ENCODE measurements at regions not wholly inside any gene's neighbourhood (a gene's known extent, or its start where the extent isn't known, plus 50 kb on each side); places are given as distances from the start of the nearest gene placed in this dataset.
"Not testable (repeated sequence)": the region's sequence is repeated elsewhere in the genome, so short reads cannot be mapped to it uniquely, and the experiment has no call there.

DNA sequence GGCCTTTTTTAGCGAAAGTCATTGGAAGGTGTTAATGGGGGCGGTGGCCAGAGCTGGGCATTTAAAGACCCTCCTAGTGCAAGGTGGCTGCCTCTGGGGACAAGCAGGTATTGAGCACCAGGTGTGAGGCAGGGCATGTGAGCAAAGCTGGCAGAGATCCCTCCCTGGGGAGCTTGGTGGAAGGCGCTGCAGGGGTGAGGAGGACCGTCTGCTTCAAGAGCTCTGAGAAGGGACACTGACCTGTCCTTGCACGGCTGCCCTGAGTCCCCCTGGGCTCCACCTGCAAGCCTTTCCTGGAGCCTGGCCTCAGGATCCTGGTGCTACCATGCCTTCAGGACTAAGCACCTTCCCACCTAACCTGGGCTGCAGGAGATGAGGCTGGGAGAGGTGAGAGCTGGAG lies 127.0 kb upstream of the CIBAR2 start:
- DNase-seq (ENCODE audit: low spot score) = no peak

DNA sequence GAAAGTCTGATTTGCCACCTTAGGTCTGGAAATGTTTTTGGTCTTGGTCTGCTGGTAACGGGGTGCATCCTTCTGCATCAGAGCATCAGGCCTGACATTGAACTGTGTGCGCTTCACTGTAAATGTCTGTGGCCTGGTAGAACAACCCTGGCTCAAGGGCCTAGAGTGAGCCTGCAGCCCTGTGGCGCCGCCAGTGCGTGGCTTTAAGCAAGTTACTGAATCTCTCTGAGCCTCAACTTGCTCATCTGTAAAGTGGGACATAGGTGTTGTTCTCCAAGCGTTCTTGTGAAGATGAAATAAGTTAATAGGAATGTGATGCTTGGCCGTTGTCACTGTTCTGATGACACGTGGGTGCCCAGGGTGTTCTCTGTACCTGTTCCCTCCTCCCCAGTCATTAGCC lies 127.6 kb upstream of the CIBAR2 start:
- no peak for DNase-seq (ENCODE audit: low spot score)

DNA sequence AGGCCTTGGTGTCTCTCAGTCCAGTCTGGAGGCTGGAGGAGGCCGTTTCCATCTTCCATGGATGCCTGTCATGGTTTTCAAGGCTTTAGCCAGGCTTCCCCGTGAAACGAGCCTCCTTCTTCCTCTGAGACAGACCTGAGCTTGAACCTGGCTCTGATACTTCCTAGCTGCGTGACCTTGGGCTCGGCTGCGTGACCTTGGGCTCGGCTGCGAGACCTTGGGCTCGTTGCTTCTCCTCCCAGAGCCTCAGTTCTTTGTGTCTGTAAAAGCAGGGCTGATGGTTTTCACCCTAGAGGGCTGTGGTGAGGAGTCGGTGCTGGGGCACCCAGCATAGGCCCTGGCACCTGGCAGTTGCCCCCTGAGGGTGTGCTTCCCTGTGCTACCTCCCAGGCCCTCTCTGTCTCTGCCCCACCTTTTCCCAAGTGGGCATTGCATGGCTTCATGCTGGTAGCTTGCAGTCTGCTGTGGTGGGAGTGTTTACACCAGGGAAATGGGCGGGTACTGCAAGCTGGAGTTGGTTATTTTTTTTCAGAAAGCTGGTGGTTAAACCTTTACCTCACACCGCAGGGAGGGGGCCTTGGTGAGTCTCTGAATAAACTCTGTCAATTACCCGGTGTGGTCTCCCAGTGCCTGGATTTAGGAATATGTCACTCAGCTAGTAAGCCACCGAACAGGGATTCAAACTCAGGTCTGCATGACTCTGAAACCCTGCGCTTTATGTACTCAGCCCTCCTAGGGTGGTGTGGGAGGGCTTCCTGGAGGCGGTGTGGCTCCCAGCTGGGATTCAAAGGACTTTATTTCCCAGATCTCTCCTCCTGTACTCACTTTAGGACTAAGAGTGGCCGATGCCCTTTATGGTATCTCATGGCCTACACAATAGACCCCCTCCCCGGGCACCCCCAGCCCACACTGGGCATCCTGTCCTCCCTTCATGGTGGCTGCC lies 129.0 kb upstream of the CIBAR2 start:
- no peak for DNase-seq (ENCODE audit: low spot score)

DNA sequence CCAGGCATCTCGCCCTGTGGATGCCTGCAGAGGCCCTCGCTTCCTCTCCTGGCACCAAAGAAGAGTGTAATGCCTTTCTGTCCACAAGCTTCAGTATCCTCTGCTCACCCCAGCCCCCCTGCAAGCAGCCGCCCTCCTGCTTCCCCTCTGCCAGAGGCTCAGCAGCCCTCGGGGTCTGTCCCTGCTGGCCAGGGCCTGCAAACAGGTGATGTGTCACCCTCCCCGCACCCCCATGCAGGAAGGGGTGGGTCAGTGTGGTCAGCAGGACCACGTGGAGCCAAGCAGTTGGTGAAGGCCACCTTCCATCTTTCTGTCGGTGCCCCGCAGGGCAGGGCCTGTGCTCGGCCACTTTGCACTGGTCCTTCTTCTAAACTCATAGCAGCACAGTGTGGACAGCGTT lies 129.9 kb upstream of the CIBAR2 start:
- no peak for DNase-seq (ENCODE audit: low spot score)

DNA sequence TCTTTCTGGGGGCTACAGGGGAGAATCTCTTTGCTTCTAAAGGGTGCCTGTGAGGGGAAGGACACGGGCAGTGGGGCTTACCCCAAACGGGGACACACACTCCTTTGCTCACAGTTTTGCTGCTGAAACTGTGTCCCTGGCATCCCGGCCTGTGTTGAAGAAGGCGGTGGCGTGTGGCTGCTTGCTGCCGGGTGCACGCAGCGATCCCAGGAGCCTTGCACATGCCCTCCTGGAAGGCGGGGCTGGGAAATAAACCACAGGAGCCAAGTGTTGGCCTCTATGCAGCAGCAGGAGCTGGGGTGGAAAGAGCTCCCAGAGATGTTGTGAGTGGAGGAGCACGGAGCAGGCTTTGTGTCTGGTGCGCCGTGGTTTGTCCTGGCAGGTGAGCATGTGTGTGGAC lies 131.0 kb upstream of the CIBAR2 start:
- DNase-seq (ENCODE audit: low spot score) = no peak

DNA sequence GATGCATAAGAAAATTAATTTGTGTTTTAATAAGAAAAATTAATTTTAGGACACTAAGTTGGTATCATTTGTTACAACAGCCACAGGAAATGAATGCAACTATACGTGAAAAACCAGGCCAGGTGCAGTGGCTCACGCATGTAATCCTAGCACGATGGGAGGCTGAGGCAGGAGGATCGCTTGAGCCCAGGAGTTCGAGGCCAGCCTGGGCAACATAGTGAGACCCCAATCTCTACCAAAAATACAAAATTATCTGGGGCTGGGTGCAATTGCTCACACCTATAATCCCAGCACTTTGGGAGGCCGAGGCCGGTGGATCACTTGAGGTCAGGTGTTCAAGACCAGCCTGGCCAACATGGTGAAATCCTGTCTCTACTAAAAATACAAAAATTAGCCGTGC lies 132.2 kb upstream of the CIBAR2 start:
- not testable (repeated sequence) for DNase-seq (ENCODE audit: low spot score)

DNA sequence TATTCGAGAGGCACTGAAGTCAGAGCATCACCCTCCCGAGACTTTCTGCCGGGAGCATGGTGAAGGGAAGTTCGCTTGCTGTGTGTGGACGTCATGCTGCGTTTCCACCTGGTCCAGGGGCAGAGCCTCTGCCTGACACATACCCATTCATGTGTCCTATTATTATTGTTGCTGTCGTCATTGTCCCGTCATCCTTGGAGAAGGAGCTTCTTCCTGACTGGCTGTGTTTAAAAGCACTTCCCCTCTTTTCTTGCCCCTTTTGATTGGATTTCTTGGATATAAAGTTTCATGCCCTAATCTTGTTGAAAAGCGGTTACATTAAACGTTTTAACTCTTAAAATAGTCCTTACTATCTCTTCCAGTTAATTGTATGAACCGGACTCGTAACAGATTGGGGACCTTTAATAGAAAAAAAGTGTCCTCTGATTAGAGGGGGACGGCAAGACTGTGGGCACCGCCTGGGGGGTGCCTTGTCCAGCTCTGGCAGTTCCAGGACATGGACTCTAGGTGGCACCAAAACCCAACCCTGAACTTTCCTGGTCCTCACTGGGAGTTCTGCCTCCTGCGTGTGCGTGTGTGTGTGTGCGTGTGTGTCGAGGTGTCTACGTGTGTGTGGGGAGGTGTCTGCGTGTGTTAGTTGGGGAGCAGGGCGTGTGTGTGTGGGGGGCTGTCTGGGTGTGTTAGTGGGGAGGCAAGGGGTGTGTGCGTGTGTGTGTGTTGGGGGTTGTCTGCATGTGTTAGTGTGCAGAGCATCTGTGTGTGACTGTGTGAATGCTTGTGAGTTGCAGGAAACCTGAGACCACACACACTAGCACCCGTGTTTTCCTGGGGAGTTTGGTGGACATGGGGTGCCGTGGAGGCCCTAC lies 133.3 kb upstream of the CIBAR2 start:
- DNase-seq (ENCODE audit: low spot score) = peak; percentile 88

DNA sequence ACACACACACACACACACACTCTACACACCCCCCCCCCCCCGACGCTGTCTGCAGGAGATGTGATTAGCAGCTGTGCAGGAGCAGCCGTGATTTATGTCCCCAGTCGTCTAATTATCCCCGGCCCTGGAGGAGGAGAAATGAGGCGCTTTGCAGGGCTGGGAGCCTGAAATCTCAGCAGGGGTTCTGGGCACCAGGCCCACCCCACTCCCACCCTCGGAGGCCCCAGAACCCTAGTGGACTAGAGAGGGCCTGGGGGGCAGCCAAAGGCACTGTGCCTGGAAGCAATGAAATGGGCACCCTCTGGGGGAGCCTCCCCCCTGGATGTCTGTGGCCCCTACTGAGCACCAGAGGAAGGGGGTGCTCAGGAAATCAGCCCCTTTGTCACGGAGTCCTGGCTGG lies 134.2 kb upstream of the CIBAR2 start:
- no peak for DNase-seq (ENCODE audit: low spot score)

DNA sequence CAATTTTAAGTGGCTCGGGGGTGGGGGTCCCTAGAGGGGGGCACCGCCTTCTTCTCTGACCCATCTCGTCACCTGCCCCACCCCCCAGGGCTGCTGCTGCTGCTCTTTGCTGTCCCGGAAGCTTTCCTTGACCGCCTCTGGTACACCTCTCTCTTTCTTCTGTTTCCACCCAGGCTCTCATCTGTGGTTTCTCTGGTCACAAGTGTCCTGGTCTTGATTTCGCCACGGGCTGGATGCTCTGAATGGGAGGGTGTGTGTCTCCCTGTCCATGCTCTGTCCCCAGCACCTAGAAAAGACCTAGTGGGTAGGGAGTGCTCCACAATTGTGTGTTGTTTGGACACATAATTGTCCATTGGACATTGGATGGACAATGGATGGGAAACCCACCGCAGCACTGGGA lies 134.7 kb upstream of the CIBAR2 start:
- no peak for DNase-seq (ENCODE audit: low spot score)

DNA sequence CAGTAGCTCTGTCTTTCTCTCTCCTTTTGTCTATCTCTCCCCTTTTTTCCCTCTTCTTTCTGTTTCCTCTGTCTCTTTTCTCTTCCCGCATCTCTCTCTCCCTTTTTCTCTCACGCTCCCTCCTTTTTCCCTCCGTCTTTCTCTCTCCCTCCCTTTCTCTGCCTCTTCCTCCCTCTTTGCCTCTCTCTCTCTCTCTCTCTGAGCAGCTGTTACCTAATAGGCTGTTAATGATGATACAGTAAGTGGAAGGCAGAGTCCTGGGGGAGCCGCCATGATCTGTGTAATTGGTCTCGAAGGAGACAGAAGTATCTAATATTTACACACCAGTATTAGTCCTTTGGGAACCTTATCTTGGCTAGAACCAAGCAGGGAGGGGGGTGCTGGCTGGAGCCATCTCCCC lies 136.1 kb upstream of the CIBAR2 start:
- DNase-seq (ENCODE audit: low spot score) = no peak

DNA sequence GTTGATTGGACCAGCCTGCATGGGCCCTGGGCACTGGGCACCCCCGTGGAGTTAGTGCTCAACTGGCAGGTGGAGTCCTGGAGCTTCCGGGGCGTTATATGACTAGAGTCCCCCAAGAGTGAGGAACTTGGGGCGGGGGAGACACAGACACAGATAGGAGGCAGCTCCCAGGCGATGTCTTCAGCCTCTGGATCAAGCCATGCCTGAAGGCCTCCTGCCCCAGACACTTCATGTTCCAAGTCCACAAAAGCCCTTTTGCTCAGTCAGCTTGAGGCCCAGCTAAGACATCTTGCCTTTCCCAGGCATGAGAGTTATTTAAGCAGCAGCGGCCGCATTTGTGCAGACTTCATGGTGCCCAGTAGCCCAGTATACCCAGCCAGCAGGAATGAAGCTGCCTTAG lies 136.6 kb upstream of the CIBAR2 start:
- DNase-seq (ENCODE audit: low spot score) = no peak

DNA sequence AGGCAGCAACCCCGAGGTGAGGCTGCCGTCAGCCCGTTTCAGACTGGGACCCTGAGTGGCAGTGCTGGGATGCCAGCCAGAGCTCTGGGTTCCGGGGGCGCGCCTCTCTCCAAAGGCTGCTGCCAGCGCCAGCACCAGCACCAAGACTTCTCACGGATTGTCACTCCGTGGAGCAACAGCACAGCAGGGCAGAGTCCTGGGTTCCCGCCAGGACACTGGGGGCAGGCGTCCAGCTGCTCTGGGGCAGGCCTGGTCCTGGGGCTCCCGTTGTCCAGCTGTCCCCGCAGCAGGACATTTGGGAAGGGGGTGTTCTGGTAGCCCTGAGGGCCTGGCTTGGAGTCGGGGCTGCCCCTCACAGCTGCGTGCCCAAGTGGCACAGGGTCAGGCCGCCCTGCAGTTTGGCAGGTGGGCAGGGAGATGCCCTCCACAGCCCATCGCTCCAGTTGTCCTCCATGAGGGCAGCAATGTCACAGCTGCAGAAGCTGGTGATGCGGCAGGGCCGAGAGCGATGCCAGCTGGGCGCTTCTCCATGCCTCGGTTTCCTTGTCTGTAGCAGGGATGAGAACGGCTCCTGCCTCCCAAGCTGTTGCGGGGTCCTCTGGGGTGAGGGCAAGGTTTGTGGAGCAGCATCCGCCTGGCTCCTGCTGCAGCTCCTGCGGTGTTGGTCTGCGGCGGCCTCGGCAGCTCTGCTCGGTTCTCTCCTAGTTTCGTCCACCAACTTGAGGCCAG lies 137.3 kb upstream of the CIBAR2 start:
- DNase-seq (ENCODE audit: low spot score) = no peak

DNA sequence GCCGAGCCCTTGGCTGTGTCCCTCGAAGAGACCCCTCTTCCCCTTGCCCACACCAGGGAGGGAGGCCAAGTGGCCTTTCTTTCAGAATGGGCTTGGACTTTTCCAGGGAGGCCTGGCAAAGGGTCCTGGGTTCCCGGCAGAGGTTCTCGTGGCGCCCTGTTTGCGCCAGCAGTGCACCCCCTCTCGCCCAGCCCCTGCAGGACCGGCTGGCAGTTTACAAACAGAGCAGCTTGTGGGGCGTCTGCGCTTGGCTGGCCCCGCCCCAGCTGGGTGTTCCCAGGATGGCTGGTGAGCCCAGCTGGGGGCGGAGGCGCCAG lies 137.8 kb upstream of the CIBAR2 start:
- DNase-seq (ENCODE audit: low spot score) = no peak

DNA sequence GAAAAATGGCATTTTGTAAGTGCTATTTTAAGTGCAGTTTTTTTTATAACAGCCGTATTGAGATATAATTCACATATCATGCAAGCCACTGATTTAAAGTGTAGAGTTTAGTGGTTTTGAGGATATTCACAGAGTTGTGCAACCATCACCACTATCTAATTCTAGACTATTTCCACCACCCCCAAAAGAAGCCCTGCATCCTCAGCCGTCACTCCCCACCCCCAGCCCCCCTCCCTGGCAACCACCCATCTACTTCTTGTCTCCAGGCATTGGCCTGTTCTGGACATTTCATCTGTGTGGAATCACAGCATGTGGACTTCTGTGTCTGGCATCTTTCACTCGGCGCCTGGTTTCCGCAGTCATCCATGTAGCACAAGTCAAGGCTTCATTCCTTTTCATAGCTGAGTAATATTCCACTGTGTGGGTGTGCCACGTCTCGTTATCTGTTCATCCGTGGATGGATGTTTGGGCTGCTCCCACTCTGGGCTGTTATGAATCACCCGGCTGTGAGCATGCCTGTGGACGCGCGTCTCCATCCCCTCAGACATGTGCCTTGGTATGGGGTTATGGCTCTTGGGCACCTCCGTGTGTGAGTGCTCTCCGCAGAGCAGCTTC lies 138.4 kb upstream of the CIBAR2 start:
- no peak for DNase-seq (ENCODE audit: low spot score)

DNA sequence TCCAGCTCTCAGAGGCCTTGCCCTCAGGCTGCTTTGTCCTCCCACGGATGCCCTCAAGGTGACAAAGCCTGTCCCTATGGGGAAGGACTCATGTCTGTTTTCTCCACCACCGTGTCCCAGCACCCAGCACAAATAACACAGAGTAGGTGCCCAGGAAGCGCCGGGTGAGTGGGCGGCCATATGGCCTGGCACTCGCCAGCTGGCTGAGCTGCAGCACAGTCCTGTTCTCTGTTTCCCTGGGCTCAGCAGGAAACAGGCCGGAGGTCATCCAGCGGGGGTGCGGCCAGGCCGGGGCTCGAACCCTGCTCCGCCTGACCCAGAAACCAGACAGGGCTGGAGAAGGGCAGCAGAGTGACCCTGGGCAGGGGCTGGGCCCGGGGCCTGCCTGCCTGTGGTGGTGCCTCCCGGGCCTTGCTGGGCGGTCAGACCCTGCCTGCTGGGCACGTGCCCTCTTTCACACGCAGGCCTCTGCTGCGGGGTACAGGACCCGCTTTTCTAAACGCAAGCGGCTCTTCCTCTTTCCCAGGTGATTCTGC lies 139.0 kb upstream of the CIBAR2 start:
- DNase-seq (ENCODE audit: low spot score) = no peak

DNA sequence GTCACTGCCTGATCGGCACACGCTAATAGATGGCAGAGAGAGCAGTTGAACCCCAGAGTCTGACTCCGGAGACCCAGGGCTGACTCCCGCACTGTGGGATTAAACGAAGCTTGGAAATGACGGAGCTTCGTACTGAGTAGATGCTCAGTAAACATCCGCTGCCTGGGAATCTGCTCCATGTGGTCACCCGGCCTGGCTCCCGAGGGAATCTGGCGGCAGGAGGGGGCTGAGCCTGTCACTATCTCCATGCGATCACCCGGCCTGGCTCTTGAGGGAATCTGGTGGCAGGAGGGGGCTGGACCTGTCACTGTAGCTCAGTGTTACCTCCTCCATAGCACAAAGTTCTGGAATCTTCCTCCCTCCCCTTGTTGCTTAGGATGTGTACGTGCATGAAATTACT lies 139.7 kb upstream of the CIBAR2 start:
- DNase-seq (ENCODE audit: low spot score) = no peak

DNA sequence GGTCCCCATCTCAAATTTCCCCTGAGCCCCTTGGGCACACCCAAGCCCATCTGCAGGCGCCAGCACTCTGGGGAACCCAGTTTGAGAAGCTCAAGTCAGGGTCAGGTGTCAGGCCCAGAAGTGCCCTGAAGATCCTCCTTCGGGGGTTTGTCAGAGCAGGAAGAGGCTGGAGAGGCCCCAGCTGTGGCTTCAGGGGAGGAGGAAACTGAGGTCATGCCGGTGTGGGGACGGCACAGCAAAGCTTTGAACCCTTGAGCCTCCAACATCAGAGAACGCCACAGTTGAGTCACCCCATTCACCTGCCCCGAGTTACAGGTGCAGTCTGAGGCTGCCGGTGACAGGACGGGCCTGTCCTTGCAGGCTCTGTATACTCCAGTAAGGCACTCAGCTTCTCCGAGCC lies 140.2 kb upstream of the CIBAR2 start:
- no peak for DNase-seq (ENCODE audit: low spot score)

DNA sequence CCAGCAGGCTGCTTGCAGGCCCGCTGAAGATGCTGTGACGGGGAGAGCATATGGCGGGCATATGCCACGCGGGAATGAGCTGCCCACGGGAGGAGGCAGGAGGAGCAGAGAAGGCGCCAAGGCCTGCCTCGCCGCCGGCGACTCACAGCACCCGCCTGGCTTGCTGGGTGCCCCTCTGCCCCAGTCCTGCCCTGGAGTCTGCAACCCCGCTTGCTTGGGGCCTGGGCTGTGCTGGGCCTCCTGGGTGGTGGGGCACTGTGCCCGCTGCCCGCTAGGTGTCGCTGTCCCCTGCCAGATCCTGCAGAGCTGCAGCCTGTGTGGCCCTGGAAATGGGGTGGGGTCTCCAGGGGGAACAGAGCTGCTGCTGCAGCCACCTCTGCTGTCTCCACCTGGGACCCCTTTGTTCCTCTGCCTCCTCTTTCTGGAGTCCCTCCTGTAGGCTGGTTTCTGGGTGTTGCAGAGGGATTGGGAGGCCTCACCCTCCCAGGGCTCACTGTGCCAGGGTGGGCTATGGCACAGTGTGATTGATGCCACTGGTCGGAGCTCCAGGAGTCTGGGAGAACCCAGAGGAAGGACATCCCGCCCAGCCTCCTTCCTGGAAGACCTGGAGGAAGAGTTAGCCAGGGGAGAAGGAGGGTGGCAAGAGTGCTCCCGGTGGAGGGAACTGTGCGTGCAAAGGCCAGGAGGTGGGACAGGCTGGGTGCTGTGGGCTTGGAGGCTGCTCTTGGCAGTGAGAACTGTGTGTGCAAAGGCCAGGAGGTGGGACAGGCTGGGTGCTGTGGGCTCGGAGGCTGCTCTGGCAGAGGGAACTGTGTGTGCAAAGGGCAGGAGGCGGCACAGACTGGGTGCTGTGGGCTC lies 141.0 kb upstream of the CIBAR2 start:
- peak; percentile 87 for DNase-seq (ENCODE audit: low spot score)

DNA sequence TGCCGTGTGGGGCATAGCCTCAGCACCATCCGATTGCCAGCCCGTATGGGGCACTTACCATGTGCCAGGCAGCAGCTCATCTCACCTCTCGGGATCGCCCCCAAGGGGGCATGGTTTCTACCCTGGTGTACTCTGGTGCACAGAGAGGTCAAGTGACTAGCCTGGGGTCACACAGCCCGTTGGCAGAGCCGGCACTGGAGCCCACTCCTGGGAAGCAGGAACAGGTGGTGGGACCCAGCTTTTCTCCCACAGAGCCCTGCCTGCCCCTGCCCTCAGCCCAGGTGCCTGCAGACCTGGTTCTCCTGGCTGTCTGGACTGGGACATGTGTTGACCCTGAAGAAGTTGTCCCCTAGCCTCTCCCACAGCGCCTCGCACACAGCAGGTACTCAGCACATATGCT lies 141.8 kb upstream of the CIBAR2 start:
- no peak for DNase-seq (ENCODE audit: low spot score)

DNA sequence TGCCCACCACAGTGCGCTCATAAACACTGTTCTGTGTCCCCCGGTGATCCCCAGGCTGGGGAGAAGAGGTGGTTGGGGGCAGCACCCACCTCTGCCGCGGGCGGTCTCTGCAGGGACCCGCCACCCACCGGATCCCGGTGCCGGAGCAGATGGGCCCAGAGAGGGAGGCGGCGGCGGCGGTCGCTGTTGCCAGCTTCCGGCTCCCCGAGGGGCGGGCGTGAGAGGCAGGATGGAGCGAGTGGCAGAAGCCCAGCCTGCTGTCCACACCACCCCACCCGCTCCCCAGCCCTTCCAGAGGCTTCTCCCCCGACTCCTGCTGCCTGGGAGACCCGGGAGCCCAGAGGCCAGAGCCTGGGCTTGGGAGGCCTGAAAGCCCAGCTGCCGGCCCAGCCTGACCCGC lies 142.6 kb upstream of the CIBAR2 start:
- no peak for DNase-seq (ENCODE audit: low spot score)

DNA sequence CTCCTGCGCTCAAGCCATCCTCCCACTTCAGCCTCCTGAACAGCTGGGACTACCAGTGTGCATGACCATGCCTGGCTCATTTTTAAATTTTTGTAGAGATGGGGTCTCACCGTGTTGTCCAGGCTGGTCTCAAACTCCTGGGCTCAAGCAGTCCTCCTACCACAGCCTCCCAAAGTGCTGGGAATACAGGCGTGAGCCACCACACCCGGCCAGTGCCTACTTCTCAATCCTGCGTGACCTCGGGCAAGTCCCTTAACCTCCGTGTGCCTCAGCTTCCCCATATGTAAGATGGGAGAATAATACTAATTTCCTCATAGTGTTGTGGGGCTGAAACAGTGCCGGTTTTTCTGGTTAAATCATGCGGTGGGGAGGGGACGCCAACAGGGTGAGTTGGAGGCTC lies 143.5 kb upstream of the CIBAR2 start:
- no peak for DNase-seq (ENCODE audit: low spot score)

All from GM03348 (cell line).